Transverse colon (tissue), 4 donors: ENCODE measurements at regions not wholly inside any gene's neighbourhood (a gene's known extent, or its start where the extent isn't known, plus 50 kb on each side); places are given as distances from the start of the nearest gene placed in this dataset.
"Not testable (repeated sequence)": the region's sequence is repeated elsewhere in the genome, so short reads cannot be mapped to it uniquely, and the experiment has no call there.

Source experiments
- DNase-seq: peaks from one replicate; pipeline ENCODE4 v3.0.0-alpha.2; 2019
- H3K27ac ChIP-seq, 4 donors: fragments of 200-600 bp; sonication (generic); 2 replicates each; pipeline ENCODE4 v1.5.1; 2016 to 2018; ENCODE audit warnings: inconsistent platforms in 4 of 4
- H3K27me3 ChIP-seq: fragments of 200-600 bp; sonication (generic); 2 replicates; pipeline ENCODE4 v1.5.1; 2017; ENCODE audit warnings: inconsistent platforms
- H3K36me3 ChIP-seq, 4 donors: fragments of 200-600 bp; sonication (generic); 2 replicates each; pipeline ENCODE4 v1.5.1; 2017 to 2019; ENCODE audit warnings: inconsistent platforms in 4 of 4
- H3K4me1 ChIP-seq, 4 donors: fragments of 200-600 bp; sonication (generic); 2 replicates each; pipeline ENCODE4 v1.5.1; 2017 to 2020; ENCODE audit warnings: inconsistent platforms in 4 of 4
- H3K4me3 ChIP-seq, 4 donors: fragments of 200-600 bp; sonication (generic); 1 replicate in 1 of 4; 2 replicates in 3 of 4; pipeline versions ENCODE4 v1.5.1 to v1.6.1; 2017 to 2019; ENCODE audit warnings: inconsistent platforms in 4 of 4
- H3K9me3 ChIP-seq, 2 donors: fragments of 200-600 bp; sonication (generic); 2 replicates each; pipeline ENCODE4 v1.5.1; 2017 to 2019; ENCODE audit warnings: inconsistent platforms in 2 of 2
- CTCF ChIP-seq, 5 experiments: fragments of 200-600 bp in 3 of 5; fragments of 450-650 bp in 2 of 5; sonication (generic) in 3 of 5; IDR thresholded peaks; 1 replicate in 2 of 5; 2 replicates in 3 of 5; pipeline ENCODE4 v1.5.1; 2016 to 2017; ENCODE audit warnings: antibody characterized with exemption in 5 of 5, inconsistent platforms in 3 of 5, mild to moderate bottlenecking in 2 of 5, moderate library complexity in 1 of 5
- EP300 ChIP-seq: sonication (generic); formaldehyde crosslinking; IDR thresholded peaks from one replicate; pipeline ENCODE4 v1.6.1; 2017; ENCODE audit warnings: antibody characterized with exemption, low read depth
- POLR2A ChIP-seq: fragments of 450-650 bp; IDR thresholded peaks from one replicate; pipeline ENCODE4 v1.6.1; 2016; ENCODE audit warnings: antibody characterized with exemption, mild to moderate bottlenecking, moderate library complexity
- POLR2AphosphoS5 ChIP-seq, 3 donors: sonication (generic); formaldehyde crosslinking; IDR thresholded peaks; one replicate each; pipeline ENCODE4 v1.6.1; 2016; ENCODE audit warnings: antibody characterized with exemption in 3 of 3
- WGBS, 2 donors: methylation state at CpG; one replicate each; pipeline ENCODE4 v1.1.5; 2018; ENCODE audit warnings: low coverage in 1 of 2; 5-methylcytosine and 5-hydroxymethylcytosine counted together
- in situ Hi-C, 4 donors: fragments of 200-750 bp; cut with MboI; loops; one replicate each; pipeline versions ENCODE4 v1.15.0 to v1.15.1; 2017; ENCODE audit warnings: low sequenced_read_pairs in 3 of 4, low pct_ligation_motif_present in 1 of 4, low pct_unique_long_range_greater_than_20kb in 1 of 4
- intact Hi-C: fragments of 100-400 bp; cut with DNase I; formaldehyde crosslinking; loops from one replicate; pipeline ENCODE4 v1.15.1; 2023; ENCODE audit warnings: low total_unique reads

- Histone ChIP-seq H3K4me1 (no peaks in the 10 kb centered on the region), H3K4me3 (no peak overlapping the region), H3K36me3 (no peaks in the 10 kb centered on the region), H3K27me3 (no peaks in the 10 kb centered on the region), H3K9me3 (no peaks in the 10 kb centered on the region), H3K27ac (no peak overlapping the region)
- in situ Hi-C loops (no loop called here), intact Hi-C loops (no loop called here)
- DNase-seq: no peak
- 95 to 100% methylated on average over 2 of the region's 2 CpGs for WGBS, 2 donors
- TF ChIP-seq POLR2AphosphoS5 (IDR thresholded peaks at IDR 0.05) (no peak), POLR2A (no peak), CTCF (IDR thresholded peaks at IDR 0.05) (no peak), EP300 (no peak)
These were observed 336.5 kb downstream of the IRS1 start for GRCh38 chr2:226463154-226463553.

GRCh38 chr2:226461981-226462380 lies 337.6 kb downstream of the IRS1 start:
- Histone ChIP-seq H3K4me3 (no peak overlapping the region), H3K27me3 (no peaks in the 10 kb centered on the region), H3K4me1 (no peaks in the 10 kb centered on the region), H3K36me3 (no peaks in the 10 kb centered on the region), H3K9me3 (no peaks in the 10 kb centered on the region), H3K27ac (no peak overlapping the region)
- in situ Hi-C loops: no loop called here
- 67 to 75% methylated on average over 3 to 4 of the region's 4 CpGs for whole genome bisulfite sequencing, 2 donors
- TF ChIP-seq POLR2A: no peak
- no peak for TF ChIP-seq POLR2AphosphoS5 (IDR thresholded peaks at IDR 0.05)
- intact Hi-C loops: no loop called here
- DNase-seq: no peak

GRCh38 chr2:226456144-226456543 lies 343.5 kb downstream of the IRS1 start:
- H3K4me3 ChIP-seq, H3K9me3 ChIP-seq, H3K4me1 ChIP-seq, H3K27ac ChIP-seq, in situ Hi-C loops, DNase-seq, H3K36me3 ChIP-seq, intact Hi-C loops, H3K27me3 ChIP-seq: not testable (repeated sequence)
- 89 to 93% methylated on average over 1 of the region's 1 CpG for WGBS, 2 donors

GRCh38 chr2:226452768-226453167 lies 346.9 kb downstream of the IRS1 start:
- in situ Hi-C loops (no loop called here), intact Hi-C loops (no loop called here)
- Histone ChIP-seq H3K9me3 (peaks cover 0 to 9% of the 10 kb centered on the region in 2 donors), H3K36me3 (no peaks in the 10 kb centered on the region), H3K4me3 (no peak overlapping the region), H3K4me1 (peaks cover 0 to 6% (median 1%) of the 10 kb centered on the region in 4 donors), H3K27me3 (no peaks in the 10 kb centered on the region), H3K27ac (no peak overlapping the region)
- 87 to 96% methylated on average over 2 of the region's 2 CpGs for WGBS, 2 donors
- TF ChIP-seq CTCF (IDR thresholded peaks at IDR 0.05) (no peak), EP300 (no peak), POLR2AphosphoS5 (IDR thresholded peaks at IDR 0.05) (no peak), POLR2A (no peak)
- DNase-seq: no peak

GRCh38 chr2:226451486-226451885 lies 348.1 kb downstream of the IRS1 start:
- H3K9me3 ChIP-seq: peaks cover 0 to 9% of the 10 kb centered on the region in 2 donors
- no peak overlapping the region for H3K27ac ChIP-seq
- no peak for DNase-seq
- no peaks in the 10 kb centered on the region for H3K36me3 ChIP-seq
- H3K27me3 ChIP-seq: no peaks in the 10 kb centered on the region
- in situ Hi-C loops: no loop called here
- intact Hi-C loops: no loop called here
- WGBS, 2 donors: 88% methylated on average over 2 of the region's 2 CpGs; no CpG with 5 or more reads in 1 of the 2 donors
- H3K4me1 ChIP-seq: peaks cover 2 to 19% (median 10%) of the 10 kb centered on the region in 4 donors
- no peak for TF ChIP-seq POLR2AphosphoS5 (IDR thresholded peaks at IDR 0.05)
- TF ChIP-seq CTCF (IDR thresholded peaks at IDR 0.05): no peak
- TF ChIP-seq POLR2A: no peak
- TF ChIP-seq EP300: no peak
- no peak overlapping the region for H3K4me3 ChIP-seq
